AG09319 (cell line): ENCODE measurements at regions not wholly inside any gene's neighbourhood (a gene's known extent, or its start where the extent isn't known, plus 50 kb on each side); places are given as distances from the start of the nearest gene placed in this dataset.

Source experiments
- DNase-seq: peaks from one replicate; pipeline ENCODE4 v3.0.0-alpha.2; 2010; ENCODE audit warnings: low read depth; ENCODE audit errors: extremely low read depth
- TF ChIP-seq, protein P1 (sequence below): IDR thresholded peaks from 2 replicates; pipeline ENCODE4 v1.5.1; 2011; ENCODE audit warnings: low read depth, mild to moderate bottlenecking, inconsistent platforms, low read length, moderate library complexity

DNA sequence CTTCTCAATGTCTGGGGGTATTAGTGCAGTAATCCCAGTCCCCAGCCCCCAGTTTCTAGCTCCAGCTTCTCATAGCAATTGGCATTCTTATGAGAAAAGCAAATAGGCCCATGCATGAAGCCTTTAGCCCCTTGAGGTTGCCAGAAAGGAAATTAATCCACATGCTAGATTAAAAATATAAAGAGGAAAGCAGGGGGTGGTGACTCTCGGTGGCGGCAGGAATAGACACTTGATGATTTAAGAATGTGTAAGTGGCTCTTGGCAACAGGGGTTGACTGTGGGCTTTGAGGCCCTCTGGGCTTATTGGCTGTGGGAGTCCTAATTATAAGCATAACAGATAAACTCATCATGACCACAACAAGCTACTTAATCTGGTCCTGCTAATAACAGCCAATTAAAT lies 1367.3 kb upstream of the FLRT2 start:
- TF ChIP-seq, protein P1, sequence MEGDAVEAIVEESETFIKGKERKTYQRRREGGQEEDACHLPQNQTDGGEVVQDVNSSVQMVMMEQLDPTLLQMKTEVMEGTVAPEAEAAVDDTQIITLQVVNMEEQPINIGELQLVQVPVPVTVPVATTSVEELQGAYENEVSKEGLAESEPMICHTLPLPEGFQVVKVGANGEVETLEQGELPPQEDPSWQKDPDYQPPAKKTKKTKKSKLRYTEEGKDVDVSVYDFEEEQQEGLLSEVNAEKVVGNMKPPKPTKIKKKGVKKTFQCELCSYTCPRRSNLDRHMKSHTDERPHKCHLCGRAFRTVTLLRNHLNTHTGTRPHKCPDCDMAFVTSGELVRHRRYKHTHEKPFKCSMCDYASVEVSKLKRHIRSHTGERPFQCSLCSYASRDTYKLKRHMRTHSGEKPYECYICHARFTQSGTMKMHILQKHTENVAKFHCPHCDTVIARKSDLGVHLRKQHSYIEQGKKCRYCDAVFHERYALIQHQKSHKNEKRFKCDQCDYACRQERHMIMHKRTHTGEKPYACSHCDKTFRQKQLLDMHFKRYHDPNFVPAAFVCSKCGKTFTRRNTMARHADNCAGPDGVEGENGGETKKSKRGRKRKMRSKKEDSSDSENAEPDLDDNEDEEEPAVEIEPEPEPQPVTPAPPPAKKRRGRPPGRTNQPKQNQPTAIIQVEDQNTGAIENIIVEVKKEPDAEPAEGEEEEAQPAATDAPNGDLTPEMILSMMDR, result no peak
- DNase-seq, result no peak

DNA sequence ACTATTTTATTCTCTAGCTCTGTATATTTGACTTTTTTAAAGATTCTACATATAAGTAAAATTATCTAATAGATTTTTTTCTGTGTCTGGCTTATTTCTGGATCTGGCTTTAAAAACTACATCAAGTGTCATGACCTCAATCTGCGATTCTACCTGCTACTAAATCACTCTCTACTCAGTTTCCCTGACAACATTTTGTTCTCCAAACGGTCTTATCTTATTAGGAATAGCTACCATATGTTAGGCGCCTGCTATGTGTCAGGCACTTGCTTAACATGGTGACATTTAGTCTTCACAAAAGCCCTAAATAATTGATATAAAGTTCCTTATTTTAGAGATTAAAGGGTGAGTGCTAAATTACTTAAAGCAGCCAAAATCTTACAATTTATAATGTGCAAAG lies 1362.9 kb upstream of the FLRT2 start:
- TF ChIP-seq, protein P1, result no peak
- no peak for DNase-seq

DNA sequence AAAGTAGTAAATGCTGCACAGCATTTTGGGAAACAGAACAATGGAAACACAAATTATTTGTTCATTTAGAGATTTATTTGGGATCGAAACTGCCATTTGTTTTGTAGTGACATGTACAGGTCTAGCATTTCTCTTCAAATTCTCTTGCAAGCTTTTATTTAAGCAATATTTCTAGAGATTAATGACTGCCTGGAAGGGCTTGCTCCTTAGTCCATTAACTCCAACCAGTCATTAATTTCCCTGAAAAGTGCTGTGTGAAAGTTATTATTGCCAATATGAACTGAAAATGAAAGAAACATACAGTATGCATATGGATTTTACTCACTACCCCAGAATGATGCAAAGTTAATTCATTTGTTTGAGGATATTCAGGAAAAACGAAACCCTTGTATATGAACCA lies 1349.6 kb upstream of the FLRT2 start:
- TF ChIP-seq, protein P1, result no peak
- no peak for DNase-seq

DNA sequence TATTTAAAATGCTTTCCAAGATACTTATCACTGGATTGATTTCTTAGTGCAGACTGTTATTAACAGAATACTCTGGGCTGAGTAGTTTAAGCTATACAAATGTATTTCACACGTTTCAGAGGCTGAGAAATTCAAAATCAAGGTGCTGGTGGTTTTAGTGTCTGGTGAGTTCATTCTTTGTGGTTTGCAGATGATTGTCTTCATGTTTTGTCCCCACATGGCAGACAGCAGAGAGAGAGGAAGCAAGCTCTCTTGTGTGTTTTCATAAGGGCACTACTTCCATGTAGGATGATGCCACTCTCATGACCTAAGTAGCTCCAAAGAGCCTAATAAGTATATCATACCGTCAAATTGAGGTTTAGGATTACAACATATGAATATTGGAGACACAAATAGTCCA lies 1348.9 kb upstream of the FLRT2 start:
- TF ChIP-seq, protein P1, result no peak
- DNase-seq, result no peak

DNA sequence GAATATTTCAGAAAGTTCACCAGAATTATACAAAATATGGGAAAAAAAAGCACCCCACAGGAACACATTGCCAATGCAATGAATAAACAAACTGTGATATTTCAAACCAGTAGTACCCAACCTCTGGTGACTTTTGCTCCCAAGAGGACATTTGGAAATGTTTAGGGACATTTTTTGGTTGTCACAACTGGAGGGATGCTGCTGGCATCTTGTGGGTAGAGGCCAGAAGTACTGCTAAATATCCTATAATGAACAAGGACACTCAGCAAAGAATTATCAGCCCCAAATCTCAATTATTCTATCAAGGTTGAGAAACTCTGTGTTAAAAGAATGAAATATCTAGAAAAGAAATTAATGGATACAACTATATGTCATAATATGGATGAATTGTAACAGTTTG lies 1334.4 kb upstream of the FLRT2 start:
- TF ChIP-seq, protein P1, result no peak
- DNase-seq, result no peak

DNA sequence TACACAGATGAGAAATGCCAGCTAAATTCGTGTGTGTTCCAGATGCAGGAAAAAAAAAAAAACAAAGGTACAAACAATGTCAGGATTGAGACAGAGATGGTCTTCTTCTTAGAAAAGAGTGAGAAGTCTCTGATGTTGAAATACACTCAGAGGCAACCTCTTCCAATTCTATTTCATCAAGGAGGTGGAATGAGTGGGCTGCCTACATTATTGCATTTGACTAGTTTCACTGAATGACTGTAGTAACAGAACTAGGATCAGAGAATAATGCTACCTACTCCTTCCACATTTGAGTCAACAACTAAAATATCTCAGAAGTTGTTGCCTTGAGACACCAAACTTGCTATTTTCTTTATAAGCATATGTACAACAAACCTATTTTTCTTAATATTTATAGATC lies 1332.2 kb upstream of the FLRT2 start:
- no peak for DNase-seq
- TF ChIP-seq, protein P1, result no peak

DNA sequence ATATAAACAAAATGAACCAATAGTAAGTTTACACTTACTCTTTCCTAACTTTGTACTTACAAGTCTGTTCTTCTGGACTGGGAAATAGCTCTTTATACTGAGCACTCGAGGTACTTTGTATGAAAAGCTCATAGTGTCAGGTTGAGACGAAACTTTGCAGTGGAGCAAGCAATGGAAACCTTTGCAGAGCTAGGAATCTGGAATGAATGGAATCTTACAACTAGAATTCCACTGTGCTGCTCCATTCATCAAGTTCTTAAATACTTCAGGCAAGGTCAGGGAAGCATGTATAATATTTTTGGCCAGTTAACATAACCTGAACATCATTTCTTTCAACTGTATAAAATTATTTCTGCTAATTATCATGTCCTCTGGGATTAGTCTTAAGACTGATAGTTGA lies 1327.5 kb upstream of the FLRT2 start:
- TF ChIP-seq, protein P1, result no peak

More for the DNA sequence above, 1327.5 kb upstream of the FLRT2 start:
- DNase-seq, result no peak
